Small intestine (tissue), 7 donors: ENCODE measurements at regions not wholly inside any gene's neighbourhood (a gene's known extent, or its start where the extent isn't known, plus 50 kb on each side); places are given as distances from the start of the nearest gene placed in this dataset.
"Not testable (repeated sequence)": the region's sequence is repeated elsewhere in the genome, so short reads cannot be mapped to it uniquely, and the experiment has no call there.

Experiments used
- DNase-seq, 2 donors: peaks; one replicate each; pipeline versions ENCODE4 v3.0.0 to v3.0.0-alpha.2; 2013
- FAIRE-seq: peaks from 2 replicates; lab custom pipeline; 2012; peaks lifted over from hg19 to GRCh38; lab: Jason Lieb, UNC
- H3K27ac ChIP-seq, 3 donors: one replicate each; pipeline ENCODE4 v1.5.1; 2013; ENCODE audit warnings: low read length in 2 of 3, mild to moderate bottlenecking in 2 of 3, control low read depth in 1 of 3, inconsistent platforms in 1 of 3, low read depth in 1 of 3, moderate library complexity in 1 of 3
- H3K27me3 ChIP-seq, 3 donors: one replicate each; pipeline ENCODE4 v1.6.1; 2013; ENCODE audit warnings: low read length in 3 of 3, inconsistent platforms in 1 of 3; ENCODE audit not compliant: control insufficient read depth in 3 of 3, insufficient read depth in 3 of 3
- H3K36me3 ChIP-seq, 3 donors: one replicate each; pipeline ENCODE4 v1.6.1; 2013; ENCODE audit warnings: low read length in 3 of 3, inconsistent platforms in 1 of 3, low read depth in 1 of 3, mild to moderate bottlenecking in 1 of 3, moderate library complexity in 1 of 3; ENCODE audit not compliant: control insufficient read depth in 3 of 3, insufficient read depth in 2 of 3
- H3K4me1 ChIP-seq, 3 donors: one replicate each; pipeline ENCODE4 v1.6.1; 2013; ENCODE audit warnings: low read length in 2 of 3, inconsistent platforms in 1 of 3, low read depth in 1 of 3, mild to moderate bottlenecking in 1 of 3, moderate library complexity in 1 of 3; ENCODE audit not compliant: control insufficient read depth in 3 of 3, insufficient read depth in 2 of 3
- H3K4me3 ChIP-seq, 3 donors: one replicate each; pipeline ENCODE4 v1.5.1; 2013; ENCODE audit warnings: low read length in 3 of 3, control low read depth in 1 of 3, inconsistent platforms in 1 of 3, low read depth in 1 of 3, mild to moderate bottlenecking in 1 of 3, moderate library complexity in 1 of 3
- H3K9me3 ChIP-seq, 2 donors: one replicate each; pipeline ENCODE4 v1.6.1; 2013; ENCODE audit warnings: low read depth in 1 of 2, low read length in 1 of 2; ENCODE audit not compliant: control insufficient read depth in 2 of 2, insufficient read depth in 1 of 2
- WGBS, 3 donors: extraction: QIAGEN DNeasy Blood & Tissue Kit; methylation state at CpG; one replicate each; pipeline ENCODE4 v1.1.7; 2013; 5-methylcytosine and 5-hydroxymethylcytosine counted together
- donor health status: healthy with polysubstance abuse.
- donor health status: control.
- donor health status: control.
- donor health status: Bipolar disorder and iron deficiency.
- donor health status: healthy.

- H3K4me1 ChIP-seq: no peaks in the 10 kb centered on the region
- DNase-seq (no peak), FAIRE-seq (no peak)
- H3K27me3 ChIP-seq: no peaks in the 10 kb centered on the region
- H3K4me3 ChIP-seq: no peak overlapping the region
- no peaks in the 10 kb centered on the region for H3K36me3 ChIP-seq
- WGBS, 3 donors: 94 to 96% (median 96%) methylated on average over 2 of the region's 2 CpGs
- no peak overlapping the region for H3K27ac ChIP-seq
- H3K9me3 ChIP-seq: no peaks in the 10 kb centered on the region
These were observed 102.9 kb upstream of the TCF21 start for GRCh38 chr6:133786016-133786415.

- no peaks in the 10 kb centered on the region for H3K9me3 ChIP-seq
- FAIRE-seq (no peak), DNase-seq (no peak)
- no peak overlapping the region for H3K27ac ChIP-seq
- 66 to 83% (median 71%) methylated on average over 3 of the region's 3 CpGs for WGBS, 3 donors
- no peaks in the 10 kb centered on the region for H3K36me3 ChIP-seq
- no peaks in the 10 kb centered on the region for H3K4me1 ChIP-seq
- no peak overlapping the region for H3K4me3 ChIP-seq
- H3K27me3 ChIP-seq: no peaks in the 10 kb centered on the region
These were observed 101.8 kb upstream of the TCF21 start for GRCh38 chr6:133787122-133787521.

- H3K27ac ChIP-seq: no peak overlapping the region
- H3K4me1 ChIP-seq: no peaks in the 10 kb centered on the region
- FAIRE-seq (no peak), DNase-seq (no peak)
- H3K36me3 ChIP-seq: no peaks in the 10 kb centered on the region
- 71 to 80% (median 74%) methylated on average over 4 of the region's 4 CpGs for WGBS, 3 donors
- no peaks in the 10 kb centered on the region for H3K27me3 ChIP-seq
- H3K9me3 ChIP-seq: no peaks in the 10 kb centered on the region
- no peak overlapping the region for H3K4me3 ChIP-seq
These were observed 100.9 kb upstream of the TCF21 start for GRCh38 chr6:133787859-133788505.

- H3K9me3 ChIP-seq: no peaks in the 10 kb centered on the region
- H3K36me3 ChIP-seq: no peaks in the 10 kb centered on the region
- H3K4me3 ChIP-seq: no peak overlapping the region
- DNase-seq (no peak), FAIRE-seq (no peak)
- no peaks in the 10 kb centered on the region for H3K27me3 ChIP-seq
- H3K27ac ChIP-seq: no peak overlapping the region
- no peaks in the 10 kb centered on the region for H3K4me1 ChIP-seq
- 81 to 87% (median 82%) methylated on average over 3 of the region's 3 CpGs for WGBS, 3 donors
These were observed 100.4 kb upstream of the TCF21 start for GRCh38 chr6:133788556-133788955.

GRCh38 chr6:133789449-133789848 is 99.5 kb upstream of the TCF21 start:
- DNase-seq, H3K27ac ChIP-seq, FAIRE-seq, H3K4me1 ChIP-seq, H3K9me3 ChIP-seq, H3K27me3 ChIP-seq, H3K4me3 ChIP-seq, H3K36me3 ChIP-seq: not testable (repeated sequence)
- 71 to 82% (median 77%) methylated on average over 1 of the region's 1 CpG for WGBS, 3 donors

GRCh38 chr6:133790756-133791155 is 98.2 kb upstream of the TCF21 start:
- H3K27ac ChIP-seq, H3K4me3 ChIP-seq, FAIRE-seq, H3K4me1 ChIP-seq, H3K36me3 ChIP-seq, H3K27me3 ChIP-seq, H3K9me3 ChIP-seq, DNase-seq: not testable (repeated sequence)

GRCh38 chr6:133795051-133795450 is 93.9 kb upstream of the TCF21 start:
- H3K36me3 ChIP-seq, H3K4me1 ChIP-seq, H3K9me3 ChIP-seq, H3K27ac ChIP-seq, DNase-seq, H3K4me3 ChIP-seq, H3K27me3 ChIP-seq, FAIRE-seq: not testable (repeated sequence)
- 73 to 88% (median 74%) methylated on average over 2 of the region's 2 CpGs for WGBS, 3 donors

- no peak overlapping the region for H3K4me3 ChIP-seq
- DNase-seq (no peak), FAIRE-seq (no peak)
- H3K36me3 ChIP-seq: no peaks in the 10 kb centered on the region
- H3K4me1 ChIP-seq: no peaks in the 10 kb centered on the region
- H3K27me3 ChIP-seq: no peaks in the 10 kb centered on the region
- peaks cover 0 to 4% of the 10 kb centered on the region in 2 donors for H3K9me3 ChIP-seq
- H3K27ac ChIP-seq: no peak overlapping the region
- WGBS, 3 donors: 39 to 58% (median 54%) methylated on average over 1 of the region's 1 CpG
These were observed 92.7 kb upstream of the TCF21 start for GRCh38 chr6:133796235-133796634.

GRCh38 chr6:133799043-133799442 is 89.9 kb upstream of the TCF21 start:
- peaks cover 0 to 4% of the 10 kb centered on the region in 2 donors for H3K9me3 ChIP-seq
- H3K27me3 ChIP-seq: no peaks in the 10 kb centered on the region
- no peak for FAIRE-seq
- no peaks in the 10 kb centered on the region for H3K36me3 ChIP-seq
- H3K4me3 ChIP-seq: no peak overlapping the region
- H3K4me1 ChIP-seq: no peaks in the 10 kb centered on the region
- no peak overlapping the region for H3K27ac ChIP-seq
- WGBS, 3 donors: 73 to 83% (median 77%) methylated on average over 1 of the region's 1 CpG
- no peak for DNase-seq
